ENCODE measurements at regions not wholly inside any gene's neighbourhood (a gene's known extent, or its start where the extent isn't known, plus 50 kb on each side); places are given as distances from the start of the nearest gene placed in this dataset.

- Histone ChIP-seq H3K4me1 (no peaks in the 10 kb centered on the region), H3K36me3 (no peaks in the 10 kb centered on the region), H3K27me3 (no peaks in the 10 kb centered on the region), H3K9me3 (replicated peaks) (no peaks in the 10 kb centered on the region), H3K4me3 (no peak overlapping the region), H3K27ac (no peak overlapping the region)
- no peak for DNase-seq
Observed at GRCh38 chr12:24491968-24492367, 456.9 kb downstream of the BCAT1 start.

GRCh38 chr12:24489939-24490338 is 459.0 kb downstream of the BCAT1 start:
- H3K27me3 ChIP-seq, result no peaks in the 10 kb centered on the region
- no peak overlapping the region for H3K27ac ChIP-seq

GRCh38 chr12:24488906-24489619 is 459.8 kb downstream of the BCAT1 start:
- Histone ChIP-seq H3K4me3 (no peak overlapping the region), H3K36me3 (no peaks in the 10 kb centered on the region), H3K9me3 (replicated peaks) (no peaks in the 10 kb centered on the region), H3K27ac (no peak overlapping the region), H3K4me1 (no peaks in the 10 kb centered on the region), H3K27me3 (no peaks in the 10 kb centered on the region)
- no peak for DNase-seq

More at GRCh38 chr12:24489939-24490338, 459.0 kb downstream of the BCAT1 start:
- no peaks in the 10 kb centered on the region for H3K36me3 ChIP-seq
- H3K4me3 ChIP-seq, result no peak overlapping the region
- no peaks in the 10 kb centered on the region for H3K4me1 ChIP-seq
- DNase-seq, result no peak
- H3K9me3 ChIP-seq (replicated peaks), result no peaks in the 10 kb centered on the region

GRCh38 chr12:24488091-24488596 is 460.8 kb downstream of the BCAT1 start:
- Histone ChIP-seq H3K36me3 (no peaks in the 10 kb centered on the region), H3K27me3 (no peaks in the 10 kb centered on the region), H3K9me3 (replicated peaks) (no peaks in the 10 kb centered on the region), H3K4me3 (no peak overlapping the region), H3K27ac (no peak overlapping the region), H3K4me1 (no peaks in the 10 kb centered on the region)
- no peak for DNase-seq

GRCh38 chr12:24487606-24488005 is 461.3 kb downstream of the BCAT1 start:
- Histone ChIP-seq H3K27ac (no peak overlapping the region), H3K27me3 (no peaks in the 10 kb centered on the region)
- no peak for DNase-seq

GRCh38 chr12:24483732-24484131 is 465.2 kb downstream of the BCAT1 start:
- peaks cover 21% of the 10 kb centered on the region for H3K4me1 ChIP-seq
- DNase-seq, result no peak

More at GRCh38 chr12:24487606-24488005, 461.3 kb downstream of the BCAT1 start:
- H3K4me1 ChIP-seq, result no peaks in the 10 kb centered on the region
- no peaks in the 10 kb centered on the region for H3K36me3 ChIP-seq
- H3K4me3 ChIP-seq, result no peak overlapping the region
- no peaks in the 10 kb centered on the region for H3K9me3 ChIP-seq (replicated peaks)

GRCh38 chr12:24482882-24483604 is 465.9 kb downstream of the BCAT1 start:
- no peak overlapping the region for H3K4me3 ChIP-seq
- peaks cover 26% of the 10 kb centered on the region for H3K4me1 ChIP-seq
- H3K9me3 ChIP-seq (replicated peaks), result no peaks in the 10 kb centered on the region
- H3K27me3 ChIP-seq, result no peaks in the 10 kb centered on the region
- no peaks in the 10 kb centered on the region for H3K36me3 ChIP-seq
- H3K27ac ChIP-seq, result no peak overlapping the region
- no peak for DNase-seq

More at GRCh38 chr12:24483732-24484131, 465.2 kb downstream of the BCAT1 start:
- H3K27me3 ChIP-seq, result no peaks in the 10 kb centered on the region
- H3K4me3 ChIP-seq, result no peak overlapping the region
- H3K36me3 ChIP-seq, result no peaks in the 10 kb centered on the region
- H3K27ac ChIP-seq, result no peak overlapping the region
- H3K9me3 ChIP-seq (replicated peaks), result no peaks in the 10 kb centered on the region

GRCh38 chr12:24482044-24482443 is 466.9 kb downstream of the BCAT1 start:
- peaks cover 30% of the 10 kb centered on the region for H3K4me1 ChIP-seq

GRCh38 chr12:24480766-24481449 is 468.0 kb downstream of the BCAT1 start:
- no peaks in the 10 kb centered on the region for H3K9me3 ChIP-seq (replicated peaks)
- H3K4me3 ChIP-seq, result no peak overlapping the region
- DNase-seq, result peak in 1 of 2 experiments; percentile 32
- H3K27ac ChIP-seq, result no peak overlapping the region
- no peaks in the 10 kb centered on the region for H3K36me3 ChIP-seq
- peaks cover 30% of the 10 kb centered on the region for H3K4me1 ChIP-seq
- no peaks in the 10 kb centered on the region for H3K27me3 ChIP-seq

More at GRCh38 chr12:24482044-24482443, 466.9 kb downstream of the BCAT1 start:
- H3K27ac ChIP-seq, result no peak overlapping the region
- no peak overlapping the region for H3K4me3 ChIP-seq
- no peaks in the 10 kb centered on the region for H3K27me3 ChIP-seq
- H3K36me3 ChIP-seq, result no peaks in the 10 kb centered on the region
- H3K9me3 ChIP-seq (replicated peaks), result no peaks in the 10 kb centered on the region
- no peak for DNase-seq

- no peaks in the 10 kb centered on the region for H3K9me3 ChIP-seq (replicated peaks)
- H3K36me3 ChIP-seq, result no peaks in the 10 kb centered on the region
- peaks cover 30% of the 10 kb centered on the region for H3K4me1 ChIP-seq
- peak overlapping the region; percentile 61 for H3K27ac ChIP-seq
- no peak for DNase-seq
- H3K4me3 ChIP-seq, result no peak overlapping the region
- no peaks in the 10 kb centered on the region for H3K27me3 ChIP-seq
Observed at GRCh38 chr12:24479131-24479530, 469.8 kb downstream of the BCAT1 start.

GRCh38 chr12:24478254-24478653 is 470.6 kb downstream of the BCAT1 start:
- H3K36me3 ChIP-seq, result no peaks in the 10 kb centered on the region
- no peaks in the 10 kb centered on the region for H3K9me3 ChIP-seq (replicated peaks)
- H3K4me3 ChIP-seq, result no peak overlapping the region
- H3K27ac ChIP-seq, result peak overlapping the region; percentile 61
- peak; percentile 53 to 85 for DNase-seq
- H3K4me1 ChIP-seq, result peaks cover 30% of the 10 kb centered on the region
- no peaks in the 10 kb centered on the region for H3K27me3 ChIP-seq

GRCh38 chr12:24476310-24476709 is 472.6 kb downstream of the BCAT1 start:
- no peaks in the 10 kb centered on the region for H3K9me3 ChIP-seq (replicated peaks)
- no peak overlapping the region for H3K27ac ChIP-seq
- peaks cover 30% of the 10 kb centered on the region for H3K4me1 ChIP-seq
- DNase-seq, result no peak
- H3K4me3 ChIP-seq, result no peak overlapping the region
- no peaks in the 10 kb centered on the region for H3K27me3 ChIP-seq
- H3K36me3 ChIP-seq, result no peaks in the 10 kb centered on the region

GRCh38 chr12:24475337-24475736 is 473.6 kb downstream of the BCAT1 start:
- Histone ChIP-seq H3K4me3 (no peak overlapping the region), H3K9me3 (replicated peaks) (no peaks in the 10 kb centered on the region), H3K4me1 (peaks cover 22% of the 10 kb centered on the region), H3K27me3 (no peaks in the 10 kb centered on the region), H3K36me3 (no peaks in the 10 kb centered on the region), H3K27ac (no peak overlapping the region)
- DNase-seq, result no peak

- Histone ChIP-seq H3K36me3 (no peaks in the 10 kb centered on the region), H3K4me3 (no peak overlapping the region), H3K9me3 (replicated peaks) (no peaks in the 10 kb centered on the region), H3K27me3 (no peaks in the 10 kb centered on the region), H3K4me1 (peaks cover 4% of the 10 kb centered on the region; the same call in 1 of the 2 replicates), H3K27ac (no peak overlapping the region)
- no peak for DNase-seq
Observed at GRCh38 chr12:24473097-24473496, 475.8 kb downstream of the BCAT1 start.

- Histone ChIP-seq H3K4me3 (no peak overlapping the region), H3K27ac (no peak overlapping the region), H3K4me1 (no peaks in the 10 kb centered on the region), H3K36me3 (no peaks in the 10 kb centered on the region), H3K9me3 (replicated peaks) (no peaks in the 10 kb centered on the region), H3K27me3 (no peaks in the 10 kb centered on the region)
- DNase-seq, result no peak
Observed at GRCh38 chr12:24470050-24470449, 478.9 kb downstream of the BCAT1 start.
